ENCODE measurements at regions not wholly inside any gene's neighbourhood (a gene's known extent, or its start where the extent isn't known, plus 50 kb on each side); places are given as distances from the start of the nearest gene placed in this dataset.
"Not testable (repeated sequence)": the region's sequence is repeated elsewhere in the genome, so short reads cannot be mapped to it uniquely, and the experiment has no call there.

GRCh38 chr18:14992758-14993157, 244.8 kb downstream of the ANKRD30B start:
- not testable (repeated sequence) for H3K27ac ChIP-seq; H3K4me2 ChIP-seq; H3K27me3 ChIP-seq (ENCODE audit: insufficient read depth, low read depth); H3K36me3 ChIP-seq (ENCODE audit: insufficient read depth); H3K79me2 ChIP-seq (ENCODE audit: insufficient read depth, low read depth); H3K9ac ChIP-seq; H3K4me1 ChIP-seq (ENCODE audit: low read depth, poor library complexity, severe bottlenecking); H2AFZ ChIP-seq (ENCODE audit: low read depth); H4K20me1 ChIP-seq (ENCODE audit: insufficient read depth); H3K4me3 ChIP-seq (IDR thresholded peaks at IDR 0.05; ENCODE audit: insufficient read depth, low read depth, low read length)

DNA sequence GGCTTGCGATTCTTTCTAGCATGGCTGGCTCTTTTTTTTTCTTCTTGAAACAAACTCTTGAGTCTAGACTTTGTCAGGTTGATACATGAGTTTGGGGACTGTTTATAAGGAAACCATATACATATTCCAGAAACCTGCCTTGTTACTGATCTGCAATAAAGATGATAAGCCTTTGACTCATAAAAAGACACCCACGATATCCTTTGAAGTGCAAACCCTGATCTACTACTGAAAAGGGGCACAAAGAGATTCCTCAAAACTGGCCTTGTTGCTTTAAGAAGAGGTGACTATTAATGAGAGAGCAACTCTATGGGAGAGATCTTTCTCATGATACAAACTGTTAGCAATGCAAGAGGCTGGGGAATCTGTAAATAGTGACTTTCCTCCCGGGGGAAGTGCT, 247.1 kb downstream of the ANKRD30B start:
- not testable (repeated sequence) for H3K9ac ChIP-seq

DNA sequence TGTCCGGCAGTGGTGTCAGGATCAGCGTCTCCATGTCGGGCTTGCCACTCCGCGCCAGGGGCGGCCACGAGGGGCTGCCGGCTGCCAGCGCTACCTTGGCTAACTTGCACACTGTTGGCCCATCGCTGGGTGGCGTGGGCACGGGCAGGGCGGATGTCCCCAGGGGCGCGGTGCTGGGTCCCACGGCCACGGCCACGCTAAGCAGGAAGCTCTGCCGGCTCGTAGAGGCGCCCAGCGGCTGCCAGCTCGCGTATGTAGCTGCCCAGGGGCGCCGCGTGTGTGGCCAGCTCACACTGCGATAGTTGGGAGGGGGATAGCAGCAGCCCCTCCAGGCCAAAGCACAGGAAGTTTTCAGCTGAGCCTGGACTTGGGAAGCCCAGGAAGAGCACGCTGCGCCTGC, 249.4 kb downstream of the ANKRD30B start:
- Histone ChIP-seq H3K79me2 (ENCODE audit: insufficient read depth, low read depth) (no peaks in the 10 kb centered on the region), H4K20me1 (ENCODE audit: insufficient read depth) (no peaks in the 10 kb centered on the region), H3K9ac (no peak overlapping the region), H2AFZ (ENCODE audit: low read depth) (no peak overlapping the region), H3K4me2 (no peak overlapping the region), H3K27ac (no peak overlapping the region), H3K36me3 (ENCODE audit: insufficient read depth) (no peaks in the 10 kb centered on the region), H3K4me1 (ENCODE audit: low read depth, poor library complexity, severe bottlenecking) (no peaks in the 10 kb centered on the region), H3K27me3 (ENCODE audit: insufficient read depth, low read depth) (no peaks in the 10 kb centered on the region), H3K4me3 (IDR thresholded peaks at IDR 0.05; ENCODE audit: insufficient read depth, low read depth, low read length) (no peak overlapping the region)
- TF ChIP-seq, protein P1, sequence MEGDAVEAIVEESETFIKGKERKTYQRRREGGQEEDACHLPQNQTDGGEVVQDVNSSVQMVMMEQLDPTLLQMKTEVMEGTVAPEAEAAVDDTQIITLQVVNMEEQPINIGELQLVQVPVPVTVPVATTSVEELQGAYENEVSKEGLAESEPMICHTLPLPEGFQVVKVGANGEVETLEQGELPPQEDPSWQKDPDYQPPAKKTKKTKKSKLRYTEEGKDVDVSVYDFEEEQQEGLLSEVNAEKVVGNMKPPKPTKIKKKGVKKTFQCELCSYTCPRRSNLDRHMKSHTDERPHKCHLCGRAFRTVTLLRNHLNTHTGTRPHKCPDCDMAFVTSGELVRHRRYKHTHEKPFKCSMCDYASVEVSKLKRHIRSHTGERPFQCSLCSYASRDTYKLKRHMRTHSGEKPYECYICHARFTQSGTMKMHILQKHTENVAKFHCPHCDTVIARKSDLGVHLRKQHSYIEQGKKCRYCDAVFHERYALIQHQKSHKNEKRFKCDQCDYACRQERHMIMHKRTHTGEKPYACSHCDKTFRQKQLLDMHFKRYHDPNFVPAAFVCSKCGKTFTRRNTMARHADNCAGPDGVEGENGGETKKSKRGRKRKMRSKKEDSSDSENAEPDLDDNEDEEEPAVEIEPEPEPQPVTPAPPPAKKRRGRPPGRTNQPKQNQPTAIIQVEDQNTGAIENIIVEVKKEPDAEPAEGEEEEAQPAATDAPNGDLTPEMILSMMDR (conservative IDR thresholded peaks at IDR 0.05; ENCODE audit: low read depth, low read length): no peak

More for the DNA sequence above, 247.1 kb downstream of the ANKRD30B start:
- H2AFZ ChIP-seq (ENCODE audit: low read depth); H3K4me1 ChIP-seq (ENCODE audit: low read depth, poor library complexity, severe bottlenecking); H3K36me3 ChIP-seq (ENCODE audit: insufficient read depth); H4K20me1 ChIP-seq (ENCODE audit: insufficient read depth); H3K4me2 ChIP-seq; H3K27me3 ChIP-seq (ENCODE audit: insufficient read depth, low read depth); H3K79me2 ChIP-seq (ENCODE audit: insufficient read depth, low read depth); H3K27ac ChIP-seq; H3K4me3 ChIP-seq (IDR thresholded peaks at IDR 0.05; ENCODE audit: insufficient read depth, low read depth, low read length): not testable (repeated sequence)

GRCh38 chr18:14997899-14998298, 249.9 kb downstream of the ANKRD30B start:
- not testable (repeated sequence) for H3K27me3 ChIP-seq (ENCODE audit: insufficient read depth, low read depth); H4K20me1 ChIP-seq (ENCODE audit: insufficient read depth); H3K79me2 ChIP-seq (ENCODE audit: insufficient read depth, low read depth); H3K36me3 ChIP-seq (ENCODE audit: insufficient read depth); H3K9ac ChIP-seq; H3K4me1 ChIP-seq (ENCODE audit: low read depth, poor library complexity, severe bottlenecking); H3K4me3 ChIP-seq (IDR thresholded peaks at IDR 0.05; ENCODE audit: insufficient read depth, low read depth, low read length); H2AFZ ChIP-seq (ENCODE audit: low read depth); H3K27ac ChIP-seq; H3K4me2 ChIP-seq

GRCh38 chr18:14998360-14999042, 250.5 kb downstream of the ANKRD30B start:
- H3K36me3 ChIP-seq (ENCODE audit: insufficient read depth); H3K27me3 ChIP-seq (ENCODE audit: insufficient read depth, low read depth); H3K4me1 ChIP-seq (ENCODE audit: low read depth, poor library complexity, severe bottlenecking); H2AFZ ChIP-seq (ENCODE audit: low read depth); H3K79me2 ChIP-seq (ENCODE audit: insufficient read depth, low read depth); H3K27ac ChIP-seq; H4K20me1 ChIP-seq (ENCODE audit: insufficient read depth); H3K4me2 ChIP-seq; H3K9ac ChIP-seq; H3K4me3 ChIP-seq (IDR thresholded peaks at IDR 0.05; ENCODE audit: insufficient read depth, low read depth, low read length): not testable (repeated sequence)

- Histone ChIP-seq H3K4me3 (IDR thresholded peaks at IDR 0.05; ENCODE audit: insufficient read depth, low read depth, low read length) (no peak overlapping the region), H3K27me3 (ENCODE audit: insufficient read depth, low read depth) (no peaks in the 10 kb centered on the region), H3K9ac (no peak overlapping the region), H3K4me1 (ENCODE audit: low read depth, poor library complexity, severe bottlenecking) (no peaks in the 10 kb centered on the region), H4K20me1 (ENCODE audit: insufficient read depth) (no peaks in the 10 kb centered on the region), H3K4me2 (no peak overlapping the region), H3K79me2 (ENCODE audit: insufficient read depth, low read depth) (no peaks in the 10 kb centered on the region), H3K27ac (no peak overlapping the region), H2AFZ (ENCODE audit: low read depth) (no peak overlapping the region), H3K36me3 (ENCODE audit: insufficient read depth) (no peaks in the 10 kb centered on the region)
- TF ChIP-seq, protein P1 (conservative IDR thresholded peaks at IDR 0.05; ENCODE audit: low read depth, low read length): no peak
Observed at GRCh38 chr18:14999085-14999975, 251.4 kb downstream of the ANKRD30B start.

GRCh38 chr18:15000119-15001037, 252.4 kb downstream of the ANKRD30B start:
- not testable (repeated sequence) for H2AFZ ChIP-seq (ENCODE audit: low read depth); H3K27ac ChIP-seq; H4K20me1 ChIP-seq (ENCODE audit: insufficient read depth); H3K9ac ChIP-seq; H3K36me3 ChIP-seq (ENCODE audit: insufficient read depth); H3K4me1 ChIP-seq (ENCODE audit: low read depth, poor library complexity, severe bottlenecking); H3K4me3 ChIP-seq (IDR thresholded peaks at IDR 0.05; ENCODE audit: insufficient read depth, low read depth, low read length); H3K4me2 ChIP-seq; H3K79me2 ChIP-seq (ENCODE audit: insufficient read depth, low read depth); H3K27me3 ChIP-seq (ENCODE audit: insufficient read depth, low read depth)

Data from KMS-11 (cell line).